Renal cortex interstitium (tissue), 11 donors: ENCODE measurements at regions not wholly inside any gene's neighbourhood (a gene's known extent, or its start where the extent isn't known, plus 50 kb on each side); places are given as distances from the start of the nearest gene placed in this dataset.
"Not testable (repeated sequence)": the region's sequence is repeated elsewhere in the genome, so short reads cannot be mapped to it uniquely, and the experiment has no call there.

ENCODE experiments used
- DNase-seq, 11 donors: peaks; one replicate each; pipeline ENCODE4 v3.0.0-alpha.2; 2013; ENCODE audit warnings: low read depth in 9 of 11, low spot score in 4 of 11; ENCODE audit errors: extremely low read depth in 1 of 11

DNA sequence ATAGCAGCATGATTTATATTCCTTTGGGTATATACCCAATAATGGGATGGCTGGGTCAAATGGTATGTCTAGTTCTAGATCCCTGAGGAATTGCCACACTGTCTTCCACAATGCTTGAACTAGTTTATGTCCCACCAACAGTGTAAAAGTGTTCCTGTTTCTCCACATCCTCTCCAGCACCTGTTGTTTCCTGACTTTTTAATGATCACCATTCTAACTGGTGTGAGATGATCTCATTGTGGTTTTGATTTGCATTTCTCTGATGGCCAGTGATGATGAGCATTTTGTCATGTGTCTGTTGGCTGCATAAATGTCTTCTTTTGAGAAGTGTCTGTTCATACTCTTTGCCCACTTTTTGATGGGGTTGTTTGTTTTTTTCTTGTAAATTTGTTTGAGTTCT, 54.0 kb upstream of the GPR89A start:
- not testable (repeated sequence) for DNase-seq

DNA sequence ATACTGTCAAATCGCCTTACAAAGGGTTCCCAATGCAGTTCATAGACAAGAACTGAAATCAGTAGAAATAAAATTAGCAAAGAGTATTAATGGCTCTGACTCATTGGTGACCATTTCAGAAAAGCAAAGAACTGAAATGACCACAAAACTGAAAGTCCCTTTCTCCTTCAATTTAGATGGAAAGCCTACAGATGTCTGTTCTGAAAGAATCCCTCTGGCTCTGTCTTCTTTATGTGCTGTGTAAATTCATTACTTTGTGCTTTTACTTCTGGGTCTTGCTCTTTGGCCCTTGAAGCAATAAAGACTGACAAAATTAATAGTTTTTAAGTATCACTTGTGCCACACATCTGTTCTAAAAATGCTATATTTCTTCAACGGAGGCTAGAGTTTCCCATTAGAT, 62.7 kb upstream of the GPR89A start:
- peak in 1 of 11 donors; percentile 5 for DNase-seq

DNA sequence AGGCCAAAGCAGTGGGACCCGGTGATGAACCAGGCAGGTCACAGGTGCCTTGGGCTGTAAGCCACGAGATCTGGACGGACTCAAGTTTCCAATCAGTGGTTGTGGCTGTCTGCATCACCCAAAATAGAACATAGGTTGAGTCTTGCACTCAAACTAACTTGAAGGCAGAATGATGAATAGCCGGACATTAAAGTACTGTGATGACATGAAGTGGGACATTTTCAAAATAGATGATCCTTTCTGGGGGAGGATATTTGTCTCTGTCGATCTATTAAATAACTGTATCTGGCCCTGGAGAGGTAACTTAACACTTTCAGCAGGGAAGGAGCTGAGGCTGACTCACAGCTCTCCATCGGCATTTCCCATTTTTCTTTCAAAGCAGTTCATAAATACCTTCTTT, 66.1 kb upstream of the GPR89A start:
- DNase-seq, result not testable (repeated sequence)

DNA sequence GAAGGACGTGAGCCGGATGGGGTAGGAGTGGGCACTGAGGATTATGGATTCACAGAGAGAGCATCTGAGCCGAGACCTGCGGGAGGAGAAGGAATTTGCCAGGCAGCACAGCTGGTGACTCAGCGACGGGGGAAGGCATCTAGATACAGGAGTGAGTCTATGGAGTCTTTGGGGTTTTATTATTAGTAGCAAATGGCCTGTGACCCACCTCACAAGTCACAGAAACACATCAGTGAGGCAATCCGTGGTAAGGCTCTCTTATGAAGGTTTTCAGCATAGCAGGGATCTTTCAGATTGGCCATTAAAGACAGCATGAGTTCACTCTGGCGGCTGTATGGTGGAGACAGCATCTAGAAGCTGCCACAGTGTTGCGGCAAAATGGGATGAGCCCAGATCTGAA, 66.5 kb upstream of the GPR89A start:
- DNase-seq, result not testable (repeated sequence)

DNA sequence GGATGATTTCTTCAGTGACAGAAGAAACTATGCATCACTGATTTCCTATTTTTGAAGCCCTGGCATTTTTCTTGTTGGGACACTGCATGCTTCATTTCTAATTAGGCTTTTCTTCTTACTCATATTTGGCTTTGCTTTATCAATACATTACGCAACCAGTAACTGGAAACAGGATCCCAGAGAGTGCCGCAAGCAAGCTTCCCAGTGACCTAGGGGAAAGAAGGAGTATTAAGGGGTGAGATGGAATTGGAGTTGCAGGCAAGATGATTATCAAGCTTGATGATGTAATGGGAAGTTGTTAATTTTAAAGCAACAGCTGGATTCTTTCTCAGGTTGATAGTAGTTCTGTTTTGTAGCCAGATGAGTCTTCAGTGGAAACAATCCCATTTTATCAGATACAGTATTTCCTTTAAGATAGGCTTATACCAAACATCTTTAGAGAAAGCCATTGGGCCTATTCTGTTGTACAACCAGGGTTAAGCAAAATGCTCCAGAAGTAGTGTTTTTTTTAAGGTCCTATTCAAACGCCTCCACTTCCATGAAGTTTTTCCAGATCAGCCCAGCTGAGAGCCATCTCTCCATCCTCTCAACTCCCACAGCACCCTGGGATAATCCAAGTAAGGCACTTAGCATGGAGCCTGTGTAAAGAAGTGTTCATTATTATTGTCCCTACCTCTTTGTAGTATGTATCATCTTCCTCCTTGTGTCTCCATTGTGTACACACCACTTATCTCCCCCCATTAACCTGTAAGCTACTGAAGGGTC, 69.5 kb upstream of the GPR89A start:
- DNase-seq, result not testable (repeated sequence)

DNA sequence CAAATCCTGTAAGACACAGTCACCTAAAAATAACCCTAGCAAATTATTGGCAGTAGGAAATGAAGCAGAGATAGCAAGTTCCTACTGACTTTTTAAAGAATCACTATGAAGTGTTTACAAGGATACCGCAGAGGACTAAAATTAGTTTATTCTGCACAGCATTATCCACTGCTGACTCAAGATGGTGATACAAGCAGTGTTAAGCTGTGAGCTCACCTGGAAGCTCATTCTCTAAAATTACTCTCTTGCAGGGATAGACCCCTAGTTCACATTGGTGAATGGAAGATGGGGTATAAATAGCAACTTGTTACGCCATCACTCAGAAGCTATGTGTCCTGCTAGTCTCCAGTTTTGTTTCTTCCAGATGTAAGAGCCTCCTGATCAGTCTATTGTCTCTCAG, 70.8 kb upstream of the GPR89A start:
- not testable (repeated sequence) for DNase-seq

DNA sequence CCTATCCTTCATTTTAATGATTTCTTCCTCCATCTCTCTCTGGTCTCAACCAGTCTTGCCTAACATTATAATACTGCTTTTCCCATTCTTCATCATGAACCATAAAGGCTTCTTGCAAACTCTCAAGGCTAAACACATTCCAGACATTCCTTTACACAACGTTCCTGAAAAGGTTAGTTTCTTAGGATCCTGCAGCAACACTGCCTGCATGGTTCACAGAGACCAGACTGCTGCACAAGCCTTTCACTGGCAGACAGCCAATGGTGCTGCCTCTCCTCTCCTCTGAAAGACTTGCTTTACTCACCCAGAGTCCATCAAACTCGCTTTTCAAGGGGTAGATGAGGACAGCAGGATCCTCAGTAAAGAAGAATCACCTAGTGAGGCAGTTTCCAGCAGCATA, 72.3 kb upstream of the GPR89A start:
- DNase-seq, result peak in 9 of 11 donors; percentile 20 to 70 (median 28)

DNA sequence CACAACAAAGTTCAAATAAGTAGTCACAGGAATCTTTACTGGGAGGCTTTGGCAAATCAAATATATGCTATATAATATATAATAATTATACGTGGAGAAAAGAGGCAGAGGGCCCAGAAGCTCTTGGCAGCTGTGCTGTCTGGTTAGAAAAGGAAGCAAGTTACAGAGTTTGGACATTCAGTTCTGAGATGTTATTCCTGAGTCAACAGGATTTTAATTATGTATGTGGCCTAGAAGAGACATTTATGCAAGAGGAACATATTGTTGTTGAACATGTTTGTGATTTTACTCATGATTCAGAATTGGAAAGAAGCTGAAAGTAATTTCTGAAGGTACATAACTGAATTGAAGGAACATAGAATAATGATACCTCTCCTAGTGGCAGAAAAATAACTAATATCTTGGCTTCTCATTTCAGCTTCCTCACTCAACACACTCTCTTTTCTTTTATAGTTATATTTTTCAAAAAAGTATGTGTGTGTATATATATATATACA, 79.7 kb upstream of the GPR89A start:
- not testable (repeated sequence) for DNase-seq

DNA sequence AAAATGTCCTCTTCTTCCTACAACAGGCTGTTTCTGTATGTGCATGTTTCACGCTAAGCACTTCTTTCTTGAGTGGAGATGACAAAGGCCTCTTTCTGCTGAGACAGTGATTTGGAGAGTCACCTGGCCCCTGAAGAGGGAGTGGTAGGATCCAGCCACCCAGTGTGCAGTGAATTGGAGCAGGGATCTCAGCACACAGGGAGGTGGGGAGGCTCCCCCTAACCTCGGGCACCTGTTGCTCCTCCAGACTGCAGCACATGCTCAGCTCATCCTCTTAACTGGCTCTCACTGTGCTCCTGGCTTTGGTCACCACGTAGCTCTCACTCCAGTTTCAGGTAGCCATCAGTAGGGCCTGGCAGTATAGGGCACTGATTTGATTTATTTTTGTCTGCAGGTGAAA, 87.6 kb upstream of the GPR89A start:
- DNase-seq, result not testable (repeated sequence)

DNA sequence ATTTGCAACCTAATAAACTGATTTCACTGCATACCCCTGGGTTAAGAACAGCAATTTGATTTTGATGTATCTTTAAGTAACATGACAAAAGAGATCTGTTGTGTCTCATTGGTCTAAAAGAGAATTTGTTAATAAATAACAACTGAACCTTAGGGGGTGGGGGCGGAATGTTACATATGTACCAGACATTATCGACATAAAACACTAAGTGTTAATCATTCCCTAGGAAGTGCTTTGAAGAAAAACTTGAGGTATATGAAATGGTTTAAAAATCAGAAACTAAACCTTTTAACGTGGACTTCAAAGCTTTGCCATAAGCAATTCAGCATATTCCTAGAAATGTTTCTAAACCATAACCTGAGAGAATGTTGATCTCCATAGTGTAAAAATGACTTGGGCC, 88.5 kb upstream of the GPR89A start:
- DNase-seq, result not testable (repeated sequence)

DNA sequence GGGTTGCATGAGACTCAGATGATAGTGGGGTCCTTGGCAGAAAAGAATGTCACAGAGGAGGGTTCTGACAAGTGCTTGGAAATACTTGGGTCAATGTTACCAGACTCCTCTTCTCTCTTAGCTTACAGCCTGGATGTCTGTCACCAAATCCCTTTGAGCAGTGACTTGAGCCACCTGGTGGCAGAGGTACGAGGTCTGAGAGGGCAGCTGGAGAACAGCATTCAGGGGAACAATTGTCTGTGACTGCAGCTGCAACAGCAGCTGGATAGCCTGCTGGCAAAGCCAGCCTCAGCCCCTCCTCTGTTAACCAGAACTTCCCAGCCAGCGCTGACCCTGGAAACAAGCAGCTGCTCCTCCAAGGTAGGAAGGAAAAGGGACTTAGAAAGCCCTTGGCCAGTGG, 87.6 kb upstream of the NBPF20 start:
- DNase-seq, result not testable (repeated sequence)

DNA sequence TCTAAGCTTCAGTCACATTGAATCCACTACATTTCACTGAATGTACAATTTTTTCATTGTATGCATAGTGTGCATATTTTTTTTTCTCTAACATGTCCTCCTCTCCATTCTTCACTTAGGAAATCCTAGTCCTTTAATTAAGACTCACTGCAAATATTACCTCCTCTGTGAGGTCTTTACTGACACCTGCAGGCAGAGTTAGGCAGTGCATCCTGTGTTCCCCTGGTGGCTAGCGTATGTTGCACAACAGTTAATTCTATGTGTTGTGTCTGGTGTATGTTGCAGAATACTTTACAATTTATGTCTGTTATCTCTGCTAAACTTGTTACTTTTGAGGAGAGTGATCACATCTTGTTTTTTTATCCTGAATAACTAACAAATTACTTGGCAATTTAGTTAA, 82.7 kb upstream of the NBPF20 start:
- DNase-seq, result not testable (repeated sequence)

DNA sequence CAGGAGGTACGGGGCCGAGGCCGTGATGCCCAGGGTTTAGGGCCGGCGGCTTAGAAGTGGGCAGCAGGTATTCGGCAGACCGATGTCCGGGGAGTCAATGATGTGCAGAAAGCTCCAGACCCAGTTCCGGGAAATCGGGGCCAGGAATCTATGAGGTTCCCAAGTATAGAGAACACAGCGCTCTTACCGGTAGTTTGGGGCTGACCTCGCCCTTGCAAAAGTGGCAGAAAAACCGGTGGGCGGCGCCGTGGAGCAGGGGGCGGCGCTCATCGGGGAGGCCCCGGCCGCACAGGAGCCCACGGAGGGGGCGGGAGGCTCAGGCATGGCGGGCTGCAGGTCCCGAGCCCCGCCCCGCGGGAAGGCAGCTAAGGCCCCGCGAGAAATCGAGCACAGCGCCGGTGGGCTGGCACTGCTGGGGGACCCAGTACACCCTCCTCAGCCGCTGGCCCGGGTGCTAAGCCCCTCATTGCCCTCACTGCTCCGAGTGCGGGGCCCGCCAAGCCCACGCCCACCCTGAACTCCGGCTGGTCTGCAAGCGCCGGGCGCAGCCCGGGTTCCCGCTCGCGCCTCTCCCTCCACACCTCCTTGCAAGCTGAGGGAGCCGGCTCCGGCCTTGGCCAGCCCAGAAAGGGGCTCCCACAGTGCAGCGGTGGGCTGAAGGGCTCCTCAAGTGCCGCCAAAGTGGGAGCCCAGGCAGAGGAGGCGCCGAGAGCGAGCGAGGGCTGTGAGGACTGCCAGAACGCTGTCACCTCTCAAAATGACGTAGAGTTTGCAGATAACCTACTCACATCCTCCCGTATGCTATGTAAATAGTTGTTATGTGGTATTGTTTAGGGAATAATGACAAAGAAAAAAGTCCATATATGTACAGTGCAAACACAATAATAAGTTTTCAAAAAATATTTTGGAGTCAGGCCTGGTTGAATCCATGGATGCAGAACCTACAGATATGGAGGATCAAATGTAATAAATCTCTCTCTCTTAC, 80.6 kb upstream of the NBPF20 start:
- DNase-seq, result not testable (repeated sequence)

DNA sequence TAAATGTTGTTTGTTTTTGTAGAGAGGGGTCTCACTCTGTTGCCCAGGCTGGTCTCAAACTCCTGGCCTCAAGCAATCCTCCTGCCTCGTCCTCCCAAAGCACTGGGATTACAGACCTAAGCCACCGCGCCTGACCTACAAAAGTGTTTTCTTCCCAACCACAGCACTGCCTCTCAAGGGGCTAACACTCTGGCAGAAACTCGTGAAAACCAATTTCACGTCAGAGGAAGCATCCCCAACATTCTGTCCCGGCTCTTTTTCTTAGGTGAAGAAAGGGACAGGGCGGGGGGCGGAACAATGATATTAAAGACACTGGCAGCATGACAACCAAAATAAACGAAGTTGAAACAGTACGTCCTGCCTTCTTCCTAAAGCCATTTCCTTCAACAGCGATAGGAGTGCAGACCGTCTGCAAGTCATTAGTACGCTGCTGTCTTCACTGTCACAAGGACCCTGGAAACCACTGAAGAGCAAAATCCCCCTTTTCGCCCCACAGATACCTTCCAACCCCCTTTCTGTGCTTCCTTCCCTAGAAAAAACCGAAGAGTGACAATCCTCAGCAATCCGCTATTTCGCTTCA, 79.5 kb upstream of the NBPF20 start:
- DNase-seq, result not testable (repeated sequence)

DNA sequence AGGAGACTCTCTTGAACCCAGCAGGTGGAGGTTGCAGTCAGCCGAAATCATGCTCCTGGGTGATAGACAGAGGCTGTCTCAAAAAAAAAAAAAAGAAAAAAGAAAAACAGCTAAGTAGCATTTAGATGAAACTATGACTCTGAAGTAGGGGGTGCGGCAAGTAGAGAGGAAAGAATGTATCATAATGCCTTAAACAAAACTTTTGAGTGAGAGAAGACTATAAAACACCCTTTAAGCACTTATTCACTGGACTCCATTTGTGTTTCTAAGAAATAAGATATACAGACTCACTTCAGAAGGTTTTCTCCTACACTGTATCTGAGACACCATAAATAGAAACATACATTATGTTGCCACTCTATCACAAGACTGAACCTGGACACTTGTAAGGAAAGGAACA, 78.9 kb upstream of the NBPF20 start:
- not testable (repeated sequence) for DNase-seq

DNA sequence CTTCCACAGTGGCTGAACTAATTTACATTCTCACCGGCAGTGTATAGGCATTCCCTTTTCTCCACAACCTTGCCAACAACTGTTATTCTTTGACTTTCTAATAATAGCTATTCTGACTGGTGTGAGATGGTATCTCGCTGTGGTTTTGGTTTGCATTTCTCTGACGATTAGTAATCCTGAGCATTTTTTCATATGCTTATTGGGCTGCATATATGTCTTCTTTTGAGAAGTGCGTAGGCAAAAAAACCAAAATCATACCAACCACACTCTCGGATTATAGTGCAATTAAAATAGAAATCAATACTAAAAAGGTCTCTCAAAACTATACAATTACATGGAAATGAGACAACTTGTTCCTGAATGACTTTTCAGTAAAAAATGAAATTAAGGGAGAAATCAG, 74.8 kb upstream of the NBPF20 start:
- DNase-seq, result not testable (repeated sequence)

DNA sequence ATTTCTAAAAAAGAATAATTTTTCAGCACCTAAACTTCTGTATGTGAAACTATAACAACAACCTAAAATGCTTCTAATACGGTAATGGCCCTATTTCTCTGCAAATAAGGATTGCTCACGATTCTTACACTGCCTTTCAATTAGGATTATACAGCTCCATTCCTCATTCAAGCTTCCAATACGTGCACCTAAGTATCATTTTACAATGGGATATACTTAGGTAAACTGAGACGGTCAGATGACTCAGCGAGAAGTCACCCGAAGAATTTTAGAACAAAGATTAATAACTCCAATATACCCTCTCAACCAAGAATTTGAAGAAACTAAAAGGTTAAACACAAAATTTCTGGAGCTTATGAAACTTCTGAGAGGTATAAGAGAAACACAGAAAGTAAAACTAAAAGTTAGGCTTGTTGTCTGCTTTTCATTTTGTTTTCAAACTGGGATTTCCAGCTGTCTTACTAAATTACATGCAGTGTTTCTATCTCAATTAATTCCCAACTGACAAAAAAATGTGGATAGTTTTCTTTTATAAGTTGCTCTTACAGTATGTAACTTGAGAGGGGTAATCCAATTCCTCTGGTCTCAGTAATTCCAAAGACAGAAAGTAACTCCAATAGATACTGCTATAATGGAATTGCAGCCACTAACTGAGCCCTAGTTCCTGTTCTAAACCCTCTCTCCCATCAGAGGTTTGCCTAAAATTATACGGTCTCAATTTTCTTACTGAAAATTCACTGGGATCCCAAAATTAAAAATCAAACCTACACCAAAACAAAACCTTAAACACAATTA, 69.9 kb upstream of the NBPF20 start:
- DNase-seq, result not testable (repeated sequence)

DNA sequence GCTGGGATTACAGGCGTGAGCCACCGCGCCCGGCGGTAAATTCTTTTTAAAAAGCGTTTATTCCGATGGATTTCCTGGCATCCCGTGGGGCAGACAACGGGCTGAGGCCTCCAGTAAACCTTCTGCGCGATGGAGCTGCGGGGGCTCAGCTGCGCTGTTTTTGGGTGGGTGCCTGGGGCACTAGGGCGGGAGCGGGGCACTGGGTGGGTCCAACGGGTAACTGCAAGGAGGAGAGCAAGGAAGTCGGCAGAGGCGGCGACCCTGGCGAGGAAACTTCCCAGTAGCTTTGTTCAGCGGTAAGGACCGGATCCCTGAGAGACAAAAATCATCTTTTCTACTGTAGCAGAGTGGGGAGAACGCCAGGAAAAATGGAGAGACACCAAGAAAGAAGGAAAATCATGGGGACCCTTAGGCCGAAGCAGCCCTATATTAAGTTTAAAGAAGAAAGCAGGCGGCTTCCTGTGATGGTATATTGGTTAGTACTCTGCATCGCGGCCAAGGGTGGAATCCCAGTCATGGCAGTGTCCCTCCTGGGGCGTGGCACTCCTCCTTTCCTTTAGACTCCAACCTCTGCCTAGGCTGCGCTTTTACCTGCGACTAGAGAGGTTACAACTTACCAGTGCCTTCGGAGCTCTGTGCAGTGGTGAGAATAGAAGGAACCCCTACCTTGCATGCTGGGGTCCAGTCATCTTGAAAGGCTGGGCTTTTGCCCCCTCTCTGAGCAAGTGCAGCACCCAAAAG, 63.0 kb upstream of the NBPF20 start:
- not testable (repeated sequence) for DNase-seq
